H1 (cell line): ENCODE measurements at regions not wholly inside any gene's neighbourhood (a gene's known extent, or its start where the extent isn't known, plus 50 kb on each side); places are given as distances from the start of the nearest gene placed in this dataset.

Experiments used
- CBX5 ChIP-seq: fragments of 300-800, 300-1000 bp; sonication (generic); IDR thresholded peaks from 2 replicates; pipeline ENCODE4 v1.7.1; 2016; ENCODE audit warnings: antibody characterized with exemption, low read length, low read depth
- SRF ChIP-seq: IDR thresholded peaks from 2 replicates; pipeline ENCODE4 v1.6.1; 2011; ENCODE audit warnings: mild to moderate bottlenecking, low read depth, low read length, moderate library complexity
- TF ChIP-seq, protein P1 (sequence below), 3 experiments: IDR thresholded peaks; 1 replicate in 2 of 3; 2 replicates in 1 of 3; pipeline versions ENCODE4 v1.5.1 to v1.6.1; 2011; ENCODE audit warnings: low read length in 3 of 3, mild to moderate bottlenecking in 3 of 3, inconsistent platforms in 2 of 3, low read depth in 1 of 3, moderate library complexity in 1 of 3; ENCODE audit not compliant: insufficient read depth in 1 of 3; ENCODE audit errors: control extremely low read depth in 1 of 3

DNA sequence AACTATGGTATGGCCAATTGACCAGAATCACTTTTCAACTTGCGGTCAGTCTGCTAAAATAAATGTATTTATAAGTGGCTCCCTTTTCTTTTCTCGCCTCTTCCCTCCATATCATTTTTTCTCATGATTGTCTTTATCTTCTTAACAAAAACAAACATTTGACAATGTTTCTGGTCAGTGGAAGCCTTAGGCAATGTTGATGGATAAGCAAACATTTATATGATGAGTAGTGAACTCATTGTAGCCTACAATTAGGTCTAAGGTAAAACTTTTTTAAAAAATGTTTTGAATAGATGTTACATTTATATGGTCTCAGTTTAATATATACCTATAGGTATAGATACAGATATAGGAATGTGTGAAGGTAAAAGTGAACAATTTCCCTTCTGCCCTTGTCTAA lies 355.4 kb downstream of the MFSD1 start (continued):
- TF ChIP-seq SRF (no peak), CBX5 (no peak)
- TF ChIP-seq, protein P1, sequence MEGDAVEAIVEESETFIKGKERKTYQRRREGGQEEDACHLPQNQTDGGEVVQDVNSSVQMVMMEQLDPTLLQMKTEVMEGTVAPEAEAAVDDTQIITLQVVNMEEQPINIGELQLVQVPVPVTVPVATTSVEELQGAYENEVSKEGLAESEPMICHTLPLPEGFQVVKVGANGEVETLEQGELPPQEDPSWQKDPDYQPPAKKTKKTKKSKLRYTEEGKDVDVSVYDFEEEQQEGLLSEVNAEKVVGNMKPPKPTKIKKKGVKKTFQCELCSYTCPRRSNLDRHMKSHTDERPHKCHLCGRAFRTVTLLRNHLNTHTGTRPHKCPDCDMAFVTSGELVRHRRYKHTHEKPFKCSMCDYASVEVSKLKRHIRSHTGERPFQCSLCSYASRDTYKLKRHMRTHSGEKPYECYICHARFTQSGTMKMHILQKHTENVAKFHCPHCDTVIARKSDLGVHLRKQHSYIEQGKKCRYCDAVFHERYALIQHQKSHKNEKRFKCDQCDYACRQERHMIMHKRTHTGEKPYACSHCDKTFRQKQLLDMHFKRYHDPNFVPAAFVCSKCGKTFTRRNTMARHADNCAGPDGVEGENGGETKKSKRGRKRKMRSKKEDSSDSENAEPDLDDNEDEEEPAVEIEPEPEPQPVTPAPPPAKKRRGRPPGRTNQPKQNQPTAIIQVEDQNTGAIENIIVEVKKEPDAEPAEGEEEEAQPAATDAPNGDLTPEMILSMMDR (IDR thresholded peaks at IDR 0.05; ENCODE audit: control extremely low read depth in 1 of 3, insufficient read depth in 1 of 3, low read depth in 1 of 3, low read length in 3 of 3): no peak
